ENCODE measurements at regions not wholly inside any gene's neighbourhood (a gene's known extent, or its start where the extent isn't known, plus 50 kb on each side); places are given as distances from the start of the nearest gene placed in this dataset.

- no peak for TF ChIP-seq CTCF (IDR thresholded peaks at IDR 0.05)
- TF ChIP-seq EP300 (IDR thresholded peaks at IDR 0.05) = no peak
Observed at GRCh38 chr5:163318707-163319106, 118.7 kb upstream of the CCNG1 start.
